SKM-1 treated with dmso at 0.1 percent for 144 hours (cell line): ENCODE measurements at regions not wholly inside any gene's neighbourhood (a gene's known extent, or its start where the extent isn't known, plus 50 kb on each side); places are given as distances from the start of the nearest gene placed in this dataset.
"Not testable (repeated sequence)": the region's sequence is repeated elsewhere in the genome, so short reads cannot be mapped to it uniquely, and the experiment has no call there.

ENCODE experiments used
- DNase-seq: peaks from one replicate; lab custom pipeline; 2025; ENCODE audit not compliant: unreplicated experiment; lab: John Stamatoyannopoulos, UW

GRCh38 chrX:75873993-75874392 lies 88.9 kb upstream of the MAGEE2 start:
- no peak for DNase-seq

GRCh38 chrX:75883446-75883845 lies 98.4 kb upstream of the MAGEE2 start:
- DNase-seq, result no peak

DNA sequence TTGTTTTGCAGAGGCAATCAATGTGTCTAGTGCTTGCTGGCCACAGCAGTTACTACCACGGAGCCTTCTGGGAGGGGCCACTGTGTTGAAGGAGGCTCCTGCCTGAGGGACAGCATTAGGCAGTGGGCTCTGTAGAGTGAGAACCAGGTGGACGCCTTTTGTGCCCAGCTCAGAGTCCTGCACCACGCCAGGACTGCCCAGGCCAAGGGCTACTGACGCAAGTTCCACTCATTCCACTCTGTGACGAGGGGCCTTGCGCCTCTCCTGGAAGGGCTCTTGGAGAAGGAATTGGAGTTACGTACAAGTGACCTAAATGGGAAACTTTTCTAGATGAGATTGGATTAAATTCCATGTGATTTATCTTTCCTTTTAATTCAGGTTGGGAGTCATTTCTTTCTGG lies 102.8 kb upstream of the MAGEE2 start:
- no peak for DNase-seq

GRCh38 chrX:75892749-75893148 lies 107.7 kb upstream of the MAGEE2 start:
- DNase-seq, result no peak

DNA sequence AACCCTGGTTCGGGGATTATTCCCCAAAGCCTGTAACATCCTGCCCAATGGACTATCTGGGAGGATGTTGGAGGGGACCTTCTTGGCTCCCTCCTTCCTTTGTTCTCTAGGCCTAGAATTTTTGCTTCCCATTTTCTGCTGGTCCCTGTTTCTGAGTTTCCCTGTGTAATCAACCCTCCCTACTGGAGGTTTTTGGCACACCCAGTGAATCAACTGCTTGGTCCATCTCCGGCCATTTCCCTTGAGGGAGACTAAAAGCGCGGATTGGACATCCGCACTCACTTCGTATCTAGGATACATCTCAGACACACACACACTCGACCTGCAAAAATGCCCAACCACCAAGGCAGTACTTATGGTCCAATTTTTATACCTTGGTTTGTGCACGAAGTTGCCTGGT lies 108.2 kb upstream of the MAGEE2 start:
- no peak for DNase-seq

DNA sequence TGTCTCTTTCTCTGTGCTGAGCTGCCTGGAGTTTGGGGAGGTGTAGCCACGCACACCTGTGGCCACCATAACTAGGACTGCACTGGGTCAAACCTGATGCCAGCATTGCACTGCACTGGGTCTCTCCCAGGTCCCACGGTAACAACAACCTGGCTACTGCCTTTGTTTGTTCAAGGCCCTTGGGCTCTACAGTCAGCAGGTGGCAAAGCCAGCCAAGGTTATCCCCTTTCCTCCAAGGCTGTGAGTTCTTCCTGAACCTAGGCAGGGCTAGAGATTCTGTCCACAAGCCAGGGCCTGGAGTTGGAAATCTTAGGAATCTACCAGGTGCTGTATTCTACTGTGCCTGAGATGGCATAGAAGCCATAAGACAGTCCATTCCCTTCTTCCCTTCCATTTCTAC lies 126.7 kb upstream of the MAGEE2 start:
- no peak for DNase-seq

- DNase-seq, result no peak
These were observed 172.1 kb upstream of the MAGEE2 start for GRCh38 chrX:75957107-75957610.

GRCh38 chrX:75961321-75961720 lies 176.3 kb upstream of the MAGEE2 start:
- not testable (repeated sequence) for DNase-seq

GRCh38 chrX:75963774-75964173 lies 178.7 kb upstream of the MAGEE2 start:
- DNase-seq, result no peak

- DNase-seq, result no peak
These were observed 183.2 kb upstream of the MAGEE2 start for GRCh38 chrX:75968293-75968692.

- no peak for DNase-seq
These were observed 185.9 kb upstream of the PBDC1 start for GRCh38 chrX:75986976-75987375.

DNA sequence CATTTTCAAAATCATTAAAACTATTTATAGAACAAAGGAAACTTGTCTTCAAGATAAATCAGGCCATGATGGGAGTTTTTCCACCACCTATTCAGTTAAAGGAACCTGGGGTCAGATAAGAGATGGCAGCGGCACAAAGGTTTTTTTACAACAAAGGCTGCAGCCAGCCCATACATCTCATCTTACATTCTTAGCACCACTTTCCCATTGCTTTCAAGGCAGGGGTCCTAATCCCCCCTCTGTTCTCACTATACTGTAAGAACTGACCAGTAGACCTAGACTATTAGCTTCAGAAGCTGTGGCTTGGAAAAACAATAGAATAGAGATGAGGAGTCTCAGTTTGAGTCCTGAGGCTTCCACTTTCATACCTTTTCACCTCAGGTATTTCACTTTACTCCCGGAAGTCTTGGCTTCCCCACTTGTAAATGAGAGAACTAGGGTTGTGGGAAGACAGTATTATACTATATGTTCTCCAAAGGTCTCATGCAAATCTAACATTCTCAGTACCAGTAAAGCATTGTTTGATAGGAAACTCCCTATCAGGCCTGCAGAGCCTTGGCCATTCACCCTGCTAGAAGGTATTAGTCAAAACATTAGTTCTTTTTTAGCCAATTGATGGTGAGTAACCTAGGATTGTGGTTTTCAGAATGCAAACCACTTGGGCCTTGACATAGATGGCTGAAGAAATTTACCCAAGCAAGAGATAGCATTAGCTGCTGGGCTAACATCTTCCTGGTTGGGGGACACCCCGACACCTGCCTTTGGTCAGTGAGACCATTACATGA lies 182.9 kb upstream of the PBDC1 start:
- DNase-seq, result no peak

DNA sequence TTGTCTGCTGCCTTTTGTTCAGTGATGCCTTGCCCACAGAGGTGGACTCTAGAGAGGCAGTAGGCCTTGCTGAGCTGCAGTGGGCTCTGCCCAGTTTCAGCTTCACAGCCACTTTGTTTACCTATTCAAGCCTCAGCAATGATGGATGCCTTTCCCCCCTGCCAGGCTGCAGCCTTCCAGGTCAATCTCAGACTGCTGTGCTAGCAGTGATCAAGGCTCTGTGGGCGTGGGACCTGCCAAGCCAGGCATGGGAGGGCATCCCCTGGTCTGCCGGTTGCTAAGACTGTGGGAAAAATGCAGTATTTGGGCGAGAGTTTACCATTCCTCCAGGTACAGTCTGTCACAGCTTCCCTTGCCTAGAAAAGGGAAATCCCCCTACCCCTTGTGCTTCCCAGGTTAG lies 175.2 kb upstream of the PBDC1 start:
- DNase-seq, result no peak

- no peak for DNase-seq
These were observed 158.5 kb upstream of the PBDC1 start for GRCh38 chrX:76014321-76014720.

DNA sequence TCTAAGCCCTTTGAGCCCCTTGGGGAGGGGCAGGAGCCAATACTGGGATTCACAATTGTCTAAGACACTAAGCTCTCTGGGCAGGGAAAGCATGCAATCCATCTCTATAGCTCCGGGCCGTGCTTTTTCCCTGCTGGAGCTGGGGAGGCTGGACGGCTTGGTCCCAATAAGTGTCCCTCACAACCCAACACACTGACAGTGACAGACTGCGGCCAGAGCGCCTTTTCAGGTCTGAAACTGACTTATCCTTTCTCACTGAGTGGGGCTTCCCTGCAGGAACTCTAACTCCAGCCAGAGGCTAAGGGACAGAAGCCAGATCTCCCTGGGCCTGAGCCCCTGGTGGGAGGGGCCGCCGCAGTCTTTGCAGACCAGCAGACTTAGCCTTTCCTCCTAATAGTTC lies 146.6 kb upstream of the PBDC1 start:
- DNase-seq, result no peak

- no peak for DNase-seq
These were observed 146.1 kb upstream of the PBDC1 start for GRCh38 chrX:76026751-76027150.

DNA sequence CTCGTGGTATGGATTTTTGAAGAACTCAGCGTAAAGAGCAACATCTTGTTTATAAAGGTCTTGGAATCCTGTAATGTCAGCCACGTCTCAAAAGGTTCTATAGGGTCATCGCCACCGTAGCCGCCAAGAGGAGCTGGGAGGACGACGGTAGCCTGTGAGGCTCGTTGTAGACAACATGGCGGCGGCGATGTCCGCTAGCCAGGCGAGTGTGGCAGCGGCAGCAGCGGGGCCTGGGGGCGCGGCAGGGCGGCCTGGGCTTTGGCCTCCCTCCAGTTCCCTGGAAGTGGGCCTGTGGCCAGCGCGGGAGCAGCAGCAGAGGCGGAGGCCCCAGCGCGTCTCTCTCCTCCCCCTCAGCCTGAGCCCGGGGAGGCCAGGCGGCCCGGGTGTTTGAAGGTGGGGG lies 143.5 kb upstream of the PBDC1 start:
- DNase-seq, result no peak

DNA sequence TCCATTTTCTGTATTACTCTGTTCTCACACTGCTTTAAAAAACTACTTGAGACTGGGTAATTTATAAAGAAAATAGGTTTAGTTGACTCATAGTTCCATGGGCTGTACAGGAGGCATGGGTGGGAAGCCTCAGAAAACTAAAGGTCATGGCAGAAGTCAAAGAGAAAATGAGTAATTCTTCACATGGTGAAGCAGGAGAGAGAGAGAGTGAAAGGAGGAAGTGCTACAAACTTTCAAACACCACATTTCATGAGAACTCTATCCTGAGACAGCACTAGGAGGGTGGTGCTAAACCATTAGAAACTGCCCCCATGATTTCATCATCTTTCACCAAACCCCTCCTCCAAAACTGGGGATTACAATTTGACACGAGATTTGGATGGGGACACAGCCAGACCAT lies 108.0 kb upstream of the PBDC1 start:
- peak; percentile 0 for DNase-seq

DNA sequence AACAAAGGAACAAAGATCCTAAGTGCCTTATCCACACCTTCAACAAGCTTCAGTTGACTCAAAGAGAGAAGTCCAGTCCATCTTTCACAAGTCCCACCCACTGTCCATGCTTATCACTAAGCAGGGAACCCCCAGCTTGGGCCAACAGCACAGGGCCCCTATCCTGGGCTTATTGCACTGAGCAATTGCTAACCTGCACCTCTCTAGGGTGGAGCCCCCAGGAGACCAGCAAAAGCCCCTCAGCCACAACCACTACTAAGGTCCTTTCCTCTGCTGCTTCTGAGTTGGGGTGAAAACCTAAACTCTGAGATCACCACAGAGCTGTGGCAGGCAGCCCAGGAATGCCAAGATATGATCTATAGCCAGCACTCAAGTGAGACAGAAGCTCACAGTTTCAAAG lies 96.7 kb upstream of the PBDC1 start:
- DNase-seq, result no peak

DNA sequence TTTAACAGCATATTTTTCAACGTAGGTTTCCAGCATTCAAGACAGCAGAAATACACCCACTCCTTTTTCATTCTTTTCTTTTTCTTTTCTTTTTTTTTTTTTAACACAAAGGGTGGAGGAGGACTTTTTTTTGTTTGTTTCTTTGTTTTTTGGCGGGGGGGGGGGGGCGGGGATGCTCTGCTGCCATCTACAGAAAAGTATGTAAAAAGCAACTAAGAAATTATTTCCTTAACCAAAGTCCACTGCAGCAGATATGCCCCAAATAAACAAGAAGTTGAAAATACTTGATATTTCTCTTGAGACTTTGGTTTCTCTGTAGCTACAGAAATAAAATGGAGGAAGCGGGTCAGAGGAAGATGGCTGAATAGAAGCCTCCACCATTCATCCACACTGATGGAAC lies 63.2 kb upstream of the PBDC1 start:
- no peak for DNase-seq
